Liver (tissue), 8 donors: ENCODE measurements at regions not wholly inside any gene's neighbourhood (a gene's known extent, or its start where the extent isn't known, plus 50 kb on each side); places are given as distances from the start of the nearest gene placed in this dataset.

Source experiments
- DNase-seq: peaks from one replicate; pipeline ENCODE4 v3.0.0-alpha.2; 2017; ENCODE audit warnings: low spot score
- H3K27ac ChIP-seq, 2 donors: one replicate each; pipeline ENCODE4 v1.7.0; 2013; ENCODE audit warnings: inconsistent platforms in 2 of 2, low read length in 2 of 2, control low read depth in 1 of 2, low read depth in 1 of 2, mild to moderate bottlenecking in 1 of 2
- H3K27me3 ChIP-seq, 4 donors: one replicate each; pipeline versions ENCODE4 v1.6.1 to v1.7.0; 2013; ENCODE audit warnings: low read length in 3 of 4, inconsistent platforms in 1 of 4, mild to moderate bottlenecking in 1 of 4, moderate library complexity in 1 of 4; ENCODE audit not compliant: control insufficient read depth in 4 of 4, insufficient read depth in 4 of 4
- H3K36me3 ChIP-seq, 4 donors: one replicate each; pipeline versions ENCODE4 v1.6.1 to v1.7.0; 2013; ENCODE audit warnings: low read length in 3 of 4, mild to moderate bottlenecking in 3 of 4, low read depth in 1 of 4, moderate library complexity in 1 of 4; ENCODE audit not compliant: control insufficient read depth in 4 of 4, insufficient read depth in 3 of 4
- H3K4me1 ChIP-seq, 4 donors: one replicate each; pipeline versions ENCODE4 v1.6.1 to v1.7.0; 2013; ENCODE audit warnings: low read length in 3 of 4, mild to moderate bottlenecking in 3 of 4, moderate library complexity in 1 of 4; ENCODE audit not compliant: control insufficient read depth in 4 of 4, insufficient read depth in 4 of 4
- H3K4me3 ChIP-seq, 3 donors: one replicate each; pipeline versions ENCODE4 v1.6.1 to v1.7.0; 2013; ENCODE audit warnings: low read length in 3 of 3, control low read depth in 1 of 3, low read depth in 1 of 3, mild to moderate bottlenecking in 1 of 3
- H3K9ac ChIP-seq, 2 donors: one replicate each; pipeline ENCODE4 v1.7.0; 2013; ENCODE audit warnings: low read length in 2 of 2, mild to moderate bottlenecking in 2 of 2, moderate library complexity in 2 of 2, control low read depth in 1 of 2, low read depth in 1 of 2
- H3K9me3 ChIP-seq, 4 donors: one replicate each; pipeline versions ENCODE4 v1.6.1 to v1.7.0; 2013; ENCODE audit warnings: low read length in 3 of 4; ENCODE audit not compliant: control insufficient read depth in 4 of 4
- EGR1 ChIP-seq, 2 donors: IDR thresholded peaks; 2 replicates each; pipeline ENCODE4 v1.6.1; 2016 to 2018; ENCODE audit warnings: antibody characterized with exemption in 2 of 2, low read depth in 2 of 2
- FOXA1 ChIP-seq: IDR thresholded peaks from 2 replicates; pipeline ENCODE4 v1.6.1; 2016; ENCODE audit warnings: antibody characterized with exemption
- FOXA2 ChIP-seq: IDR thresholded peaks from 2 replicates; pipeline ENCODE4 v1.6.1; 2016; ENCODE audit warnings: antibody characterized with exemption
- GABPA ChIP-seq, 2 donors: IDR thresholded peaks in 1 of 2; conservative IDR thresholded peaks in 1 of 2; 2 replicates each; pipeline ENCODE4 v1.6.1; 2016; ENCODE audit warnings: antibody characterized with exemption in 2 of 2, mild to moderate bottlenecking in 1 of 2, moderate library complexity in 1 of 2
- HNF4A ChIP-seq, 2 donors: conservative IDR thresholded peaks; 2 replicates each; pipeline ENCODE4 v1.6.1; 2016; ENCODE audit warnings: antibody characterized with exemption in 2 of 2, mild to moderate bottlenecking in 2 of 2
- HNF4G ChIP-seq: IDR thresholded peaks from 2 replicates; pipeline ENCODE4 v1.6.1; 2016; ENCODE audit warnings: antibody characterized with exemption
- JUND ChIP-seq, 2 donors: IDR thresholded peaks; 2 replicates each; pipeline ENCODE4 v1.6.1; 2016; ENCODE audit warnings: antibody characterized with exemption in 2 of 2
- NR2F2 ChIP-seq: IDR thresholded peaks from 2 replicates; pipeline ENCODE4 v1.6.1; 2016; ENCODE audit warnings: antibody characterized with exemption
- REST ChIP-seq: IDR thresholded peaks from 2 replicates; pipeline ENCODE4 v1.6.1; 2016; ENCODE audit warnings: antibody characterized with exemption, mild to moderate bottlenecking
- RXRA ChIP-seq, 2 donors: IDR thresholded peaks; 2 replicates each; pipeline ENCODE4 v1.6.1; 2017 to 2018; ENCODE audit warnings: antibody characterized with exemption in 2 of 2, mild to moderate bottlenecking in 1 of 2
- SP1 ChIP-seq: IDR thresholded peaks from 2 replicates; pipeline ENCODE4 v1.6.1; 2018; ENCODE audit warnings: antibody characterized with exemption, mild to moderate bottlenecking
- TAF1 ChIP-seq: conservative IDR thresholded peaks from 2 replicates; pipeline ENCODE4 v1.6.1; 2016; ENCODE audit warnings: antibody characterized with exemption, mild to moderate bottlenecking
- YY1 ChIP-seq: IDR thresholded peaks from 2 replicates; pipeline ENCODE4 v1.6.1; 2016; ENCODE audit warnings: antibody characterized with exemption, mild to moderate bottlenecking
- ZBTB33 ChIP-seq: IDR thresholded peaks from 2 replicates; pipeline ENCODE4 v1.6.1; 2016; ENCODE audit warnings: antibody characterized with exemption
- WGBS: extraction: QIAGEN DNeasy Blood & Tissue Kit; methylation state at CpG from one replicate; pipeline ENCODE4 v1.1.7; 2013; 5-methylcytosine and 5-hydroxymethylcytosine counted together
- TF ChIP-seq, protein P1 (sequence below): IDR thresholded peaks from 2 replicates; pipeline ENCODE4 v1.6.1; 2016; ENCODE audit warnings: antibody characterized with exemption
- TF ChIP-seq, protein P2 (sequence below): fragments of 150-350 bp; IDR thresholded peaks from 2 replicates; pipeline ENCODE4 v1.5.1; 2017; ENCODE audit warnings: improper control_type of control experiment, low read depth, low read length; ENCODE audit not compliant: missing input control
- donor health status: healthy.
- donor health status: healthy.
- donor health status: healthy.
- donor health status: healthy.
- donor health status: healthy.

DNA sequence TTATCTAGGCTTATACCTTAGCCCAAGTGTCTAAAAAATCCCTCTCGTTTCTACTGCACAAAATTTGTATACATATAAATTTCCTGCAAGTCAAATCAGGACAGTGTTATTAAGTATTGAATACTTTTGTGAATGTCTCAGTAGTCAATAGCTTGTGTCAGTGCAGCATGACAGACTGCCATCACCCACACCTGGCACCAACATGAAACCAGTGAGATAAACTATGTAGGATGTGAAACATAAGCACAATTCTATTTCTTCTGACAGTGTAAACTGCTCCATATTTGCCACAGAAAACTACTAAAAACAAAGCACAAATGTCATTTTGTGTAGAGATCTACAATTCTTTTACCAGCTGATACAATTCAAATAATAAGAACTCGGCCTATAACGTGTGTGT lies 542.1 kb upstream of the LUZP2 start:
- Histone ChIP-seq H3K9ac (no peak overlapping the region), H3K4me3 (no peak overlapping the region), H3K9me3 (no peaks in the 10 kb centered on the region), H3K36me3 (no peaks in the 10 kb centered on the region), H3K4me1 (no peaks in the 10 kb centered on the region), H3K27me3 (no peaks in the 10 kb centered on the region), H3K27ac (no peak overlapping the region)
- WGBS = 56% methylated on average over 3 of the region's 3 CpGs
- no peak for DNase-seq
- TF ChIP-seq HNF4G = no peak
- no peak for TF ChIP-seq YY1
- TF ChIP-seq NR2F2 = no peak
- TF ChIP-seq HNF4A (conservative IDR thresholded peaks at IDR 0.05) = no peak
- no peak for TF ChIP-seq JUND (IDR thresholded peaks at IDR 0.05)
- TF ChIP-seq, protein P1, sequence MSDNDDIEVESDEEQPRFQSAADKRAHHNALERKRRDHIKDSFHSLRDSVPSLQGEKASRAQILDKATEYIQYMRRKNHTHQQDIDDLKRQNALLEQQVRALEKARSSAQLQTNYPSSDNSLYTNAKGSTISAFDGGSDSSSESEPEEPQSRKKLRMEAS = no peak
- TF ChIP-seq, protein P2, sequence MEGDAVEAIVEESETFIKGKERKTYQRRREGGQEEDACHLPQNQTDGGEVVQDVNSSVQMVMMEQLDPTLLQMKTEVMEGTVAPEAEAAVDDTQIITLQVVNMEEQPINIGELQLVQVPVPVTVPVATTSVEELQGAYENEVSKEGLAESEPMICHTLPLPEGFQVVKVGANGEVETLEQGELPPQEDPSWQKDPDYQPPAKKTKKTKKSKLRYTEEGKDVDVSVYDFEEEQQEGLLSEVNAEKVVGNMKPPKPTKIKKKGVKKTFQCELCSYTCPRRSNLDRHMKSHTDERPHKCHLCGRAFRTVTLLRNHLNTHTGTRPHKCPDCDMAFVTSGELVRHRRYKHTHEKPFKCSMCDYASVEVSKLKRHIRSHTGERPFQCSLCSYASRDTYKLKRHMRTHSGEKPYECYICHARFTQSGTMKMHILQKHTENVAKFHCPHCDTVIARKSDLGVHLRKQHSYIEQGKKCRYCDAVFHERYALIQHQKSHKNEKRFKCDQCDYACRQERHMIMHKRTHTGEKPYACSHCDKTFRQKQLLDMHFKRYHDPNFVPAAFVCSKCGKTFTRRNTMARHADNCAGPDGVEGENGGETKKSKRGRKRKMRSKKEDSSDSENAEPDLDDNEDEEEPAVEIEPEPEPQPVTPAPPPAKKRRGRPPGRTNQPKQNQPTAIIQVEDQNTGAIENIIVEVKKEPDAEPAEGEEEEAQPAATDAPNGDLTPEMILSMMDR = no peak
- no peak for TF ChIP-seq GABPA (IDR thresholded peaks at IDR 0.05 in 1 of 2, conservative IDR thresholded peaks at IDR 0.05 in 1 of 2)
- TF ChIP-seq SP1 = no peak
- TF ChIP-seq EGR1 (IDR thresholded peaks at IDR 0.05; ENCODE audit: low read depth in 2 of 2) = no peak

GRCh38 chr11:23956586-23956985 lies 540.3 kb upstream of the LUZP2 start:
- H3K9ac ChIP-seq = no peak overlapping the region
- no peaks in the 10 kb centered on the region for H3K9me3 ChIP-seq
- no peak for DNase-seq
- no peak for TF ChIP-seq FOXA2
- TF ChIP-seq SP1 = no peak
- no peak for TF ChIP-seq GABPA (IDR thresholded peaks at IDR 0.05 in 1 of 2, conservative IDR thresholded peaks at IDR 0.05 in 1 of 2)
- no peak for TF ChIP-seq HNF4A (conservative IDR thresholded peaks at IDR 0.05)
- no peak for TF ChIP-seq NR2F2
- TF ChIP-seq, protein P1 = no peak
- no peak for TF ChIP-seq ZBTB33
- no peak for TF ChIP-seq REST
- TF ChIP-seq RXRA (IDR thresholded peaks at IDR 0.05) = no peak
- no peak for TF ChIP-seq FOXA1
- no peak for TF ChIP-seq TAF1
- no peak for TF ChIP-seq JUND (IDR thresholded peaks at IDR 0.05)
- no peaks in the 10 kb centered on the region for H3K4me1 ChIP-seq
- no peaks in the 10 kb centered on the region for H3K36me3 ChIP-seq
- H3K27me3 ChIP-seq = no peaks in the 10 kb centered on the region
- H3K4me3 ChIP-seq = no peak overlapping the region
- WGBS = 78% methylated on average over 3 of the region's 3 CpGs
- H3K27ac ChIP-seq = no peak overlapping the region
